ENCODE measurements at regions not wholly inside any gene's neighbourhood (a gene's known extent, or its start where the extent isn't known, plus 50 kb on each side); places are given as distances from the start of the nearest gene placed in this dataset.
A peak's percentile ranks its signal among the peaks of the same experiment; 100 is the strongest.

GRCh38 chr6:82013561-82014530 lies 233.7 kb downstream of the IBTK start:
- no peak for DNase-seq

- DNase-seq = peak; percentile 3
Measured at GRCh38 chr6:82006027-82006738, 241.4 kb downstream of the IBTK start.

GRCh38 chr6:82000551-82000950 lies 247.0 kb downstream of the IBTK start:
- no peak for DNase-seq

- no peak for DNase-seq
Measured at GRCh38 chr6:81999826-82000225, 247.3 kb upstream of the TENT5A start.

- DNase-seq = no peak
Measured at GRCh38 chr6:81999270-81999669, 246.8 kb upstream of the TENT5A start.

GRCh38 chr6:81998432-81998831 lies 246.0 kb upstream of the TENT5A start:
- DNase-seq = no peak

- DNase-seq = no peak
Measured at GRCh38 chr6:81997090-81997926, 244.8 kb upstream of the TENT5A start.

- DNase-seq = no peak
Measured at GRCh38 chr6:81996414-81996813, 243.9 kb upstream of the TENT5A start.

- DNase-seq = no peak
Measured at GRCh38 chr6:81995548-81996289, 243.2 kb upstream of the TENT5A start.

- DNase-seq = no peak
Measured at GRCh38 chr6:81988871-81989270, 236.4 kb upstream of the TENT5A start.

- no peak for DNase-seq
Measured at GRCh38 chr6:81988446-81988845, 236.0 kb upstream of the TENT5A start.

- no peak for DNase-seq
Measured at GRCh38 chr6:81987293-81987692, 234.8 kb upstream of the TENT5A start.

- DNase-seq = no peak
Measured at GRCh38 chr6:81985191-81985590, 232.7 kb upstream of the TENT5A start.

GRCh38 chr6:81984599-81984998 lies 232.1 kb upstream of the TENT5A start:
- DNase-seq = no peak

- DNase-seq = no peak
Measured at GRCh38 chr6:81981812-81982211, 229.3 kb upstream of the TENT5A start.

GRCh38 chr6:81979767-81980166 lies 227.3 kb upstream of the TENT5A start:
- no peak for DNase-seq

GRCh38 chr6:81979329-81979728 lies 226.8 kb upstream of the TENT5A start:
- no peak for DNase-seq

- DNase-seq = no peak
Measured at GRCh38 chr6:81978230-81978629, 225.7 kb upstream of the TENT5A start.

- DNase-seq = no peak
Measured at GRCh38 chr6:81977486-81977885, 225.0 kb upstream of the TENT5A start.

- no peak for DNase-seq
Measured at GRCh38 chr6:81969814-81970213, 217.3 kb upstream of the TENT5A start.

- no peak for DNase-seq
Measured at GRCh38 chr6:81969011-81969410, 216.5 kb upstream of the TENT5A start.

- no peak for DNase-seq
Measured at GRCh38 chr6:81966968-81967367, 214.5 kb upstream of the TENT5A start.
